Activated CD4-positive, alpha-beta memory T cell treated with anti-CD3 and anti-CD28 coated beads for 36 hours (primary cell): ENCODE measurements at regions not wholly inside any gene's neighbourhood (a gene's known extent, or its start where the extent isn't known, plus 50 kb on each side); places are given as distances from the start of the nearest gene placed in this dataset.

Experiments
- CTCF ChIA-PET: fragments of 350-600 bp; sonication (Branson Sonifier 250); formaldehyde crosslinking; loops from one replicate; lab custom pipeline; 2021; ENCODE audit warnings: antibody characterized with exemption, inconsistent platforms; lab: Charles Lee
- POLR2A ChIA-PET: fragments of 350-600 bp; sonication (Branson Sonifier 250); formaldehyde crosslinking; loops from one replicate; lab custom pipeline; 2021; ENCODE audit warnings: antibody characterized with exemption; lab: Charles Lee
- DNase-seq: peaks from one replicate; pipeline ENCODE4 v3.0.0-alpha.2; 2020
- H3K27ac Mint-ChIP-seq: one replicate; pipeline ENCODE4 v1.8.0; 2021; ENCODE audit warnings: mixed read lengths
- H3K27me3 Mint-ChIP-seq: one replicate; pipeline ENCODE4 v1.8.0; 2021; ENCODE audit warnings: mixed read lengths
- H3K36me3 Mint-ChIP-seq: one replicate; pipeline ENCODE4 v1.8.0; 2021; ENCODE audit warnings: mixed read lengths
- H3K4me1 Mint-ChIP-seq: one replicate; pipeline ENCODE4 v1.8.0; 2021; ENCODE audit warnings: low read depth, mixed read lengths
- H3K4me3 Mint-ChIP-seq: one replicate; pipeline ENCODE4 v1.8.0; 2021; ENCODE audit warnings: mild to moderate bottlenecking, mixed read lengths
- H3K9me3 Mint-ChIP-seq: one replicate; pipeline ENCODE4 v1.8.0; 2021; ENCODE audit warnings: mixed read lengths
- intact Hi-C: fragments of 100-400 bp; cut with micrococcal nuclease; formaldehyde crosslinking; loops from one replicate; pipeline ENCODE4 v1.15.1; 2023

GRCh38 chr9:84190411-84190810 lies 150.1 kb downstream of the SLC28A3 start:
- Mint-ChIP-seq H3K27me3 (peaks cover 12% of the 10 kb centered on the region), H3K27ac (no peak overlapping the region), H3K4me1 (no peaks in the 10 kb centered on the region), H3K4me3 (no peak overlapping the region), H3K9me3 (no peaks in the 10 kb centered on the region), H3K36me3 (no peaks in the 10 kb centered on the region)
- no peak for DNase-seq
- intact Hi-C loops = no loop called here
- ChIA-PET POLR2A (no interaction called here), CTCF (no interaction called here)

GRCh38 chr9:84206801-84207370 lies 133.7 kb downstream of the SLC28A3 start:
- ChIA-PET POLR2A (no interaction called here), CTCF (no interaction called here)
- Mint-ChIP-seq H3K9me3 (no peaks in the 10 kb centered on the region), H3K36me3 (no peaks in the 10 kb centered on the region), H3K4me3 (no peak overlapping the region), H3K27me3 (peaks cover 3% of the 10 kb centered on the region), H3K27ac (no peak overlapping the region), H3K4me1 (no peaks in the 10 kb centered on the region)
- DNase-seq = no peak
- intact Hi-C loops = no loop called here

- Mint-ChIP-seq H3K4me3 (no peak overlapping the region), H3K27ac (no peak overlapping the region), H3K9me3 (no peaks in the 10 kb centered on the region), H3K36me3 (no peaks in the 10 kb centered on the region), H3K27me3 (peaks cover 3% of the 10 kb centered on the region), H3K4me1 (no peaks in the 10 kb centered on the region)
- intact Hi-C loops = no loop called here
- CTCF ChIA-PET = no interaction called here
- no peak for DNase-seq
- POLR2A ChIA-PET = no interaction called here
Observed at GRCh38 chr9:84207491-84207951, 133.0 kb downstream of the SLC28A3 start.

- Mint-ChIP-seq H3K27ac (no peak overlapping the region), H3K4me1 (no peaks in the 10 kb centered on the region), H3K36me3 (no peaks in the 10 kb centered on the region), H3K9me3 (no peaks in the 10 kb centered on the region), H3K27me3 (no peaks in the 10 kb centered on the region), H3K4me3 (no peak overlapping the region)
- POLR2A ChIA-PET = no interaction called here
- intact Hi-C loops = no loop called here
- DNase-seq = no peak
- CTCF ChIA-PET = interaction anchor here (1.3 kb wide), 1 partner anchor 48 kb away, joined by 4 read pairs; no protein-coding TSS in a partner anchor
Observed at GRCh38 chr9:84212246-84212645, 128.3 kb downstream of the SLC28A3 start.

- Mint-ChIP-seq H3K36me3 (no peaks in the 10 kb centered on the region), H3K4me3 (no peak overlapping the region), H3K27ac (no peak overlapping the region), H3K9me3 (no peaks in the 10 kb centered on the region), H3K27me3 (no peaks in the 10 kb centered on the region), H3K4me1 (no peaks in the 10 kb centered on the region)
- no peak for DNase-seq
- ChIA-PET CTCF (no interaction called here), POLR2A (no interaction called here)
- intact Hi-C loops = no loop called here
Observed at GRCh38 chr9:84212982-84213381, 127.6 kb downstream of the SLC28A3 start.

- no peaks in the 10 kb centered on the region for H3K9me3 Mint-ChIP-seq
- H3K4me3 Mint-ChIP-seq = no peak overlapping the region
- intact Hi-C loops = no loop called here
- DNase-seq = no peak
- no peaks in the 10 kb centered on the region for H3K36me3 Mint-ChIP-seq
- H3K27ac Mint-ChIP-seq = no peak overlapping the region
- POLR2A ChIA-PET = no interaction called here
- H3K27me3 Mint-ChIP-seq = no peaks in the 10 kb centered on the region
- H3K4me1 Mint-ChIP-seq = no peaks in the 10 kb centered on the region
- CTCF ChIA-PET = interaction anchor here (1.1 kb wide), 1 partner anchor 44 kb away, joined by 5 read pairs; no protein-coding TSS in a partner anchor
Observed at GRCh38 chr9:84216151-84216550, 124.4 kb downstream of the SLC28A3 start.

GRCh38 chr9:84218322-84218721 lies 122.2 kb downstream of the SLC28A3 start:
- Mint-ChIP-seq H3K9me3 (peaks cover 9% of the 10 kb centered on the region), H3K36me3 (no peaks in the 10 kb centered on the region), H3K27ac (no peak overlapping the region), H3K27me3 (no peaks in the 10 kb centered on the region), H3K4me3 (no peak overlapping the region), H3K4me1 (no peaks in the 10 kb centered on the region)
- intact Hi-C loops = no loop called here
- ChIA-PET CTCF (no interaction called here), POLR2A (no interaction called here)
- no peak for DNase-seq

- H3K4me1 Mint-ChIP-seq = no peaks in the 10 kb centered on the region
- no peak overlapping the region for H3K27ac Mint-ChIP-seq
- intact Hi-C loops = no loop called here
- ChIA-PET POLR2A (no interaction called here), CTCF (no interaction called here)
- H3K36me3 Mint-ChIP-seq = no peaks in the 10 kb centered on the region
- peaks cover 2% of the 10 kb centered on the region for H3K27me3 Mint-ChIP-seq
- H3K4me3 Mint-ChIP-seq = no peak overlapping the region
- H3K9me3 Mint-ChIP-seq = peaks cover 9% of the 10 kb centered on the region
- DNase-seq = no peak
Observed at GRCh38 chr9:84224246-84224645, 116.3 kb downstream of the SLC28A3 start.
